ENCODE measurements at regions not wholly inside any gene's neighbourhood (a gene's known extent, or its start where the extent isn't known, plus 50 kb on each side); places are given as distances from the start of the nearest gene placed in this dataset.
"Not testable (repeated sequence)": the region's sequence is repeated elsewhere in the genome, so short reads cannot be mapped to it uniquely, and the experiment has no call there.

DNA sequence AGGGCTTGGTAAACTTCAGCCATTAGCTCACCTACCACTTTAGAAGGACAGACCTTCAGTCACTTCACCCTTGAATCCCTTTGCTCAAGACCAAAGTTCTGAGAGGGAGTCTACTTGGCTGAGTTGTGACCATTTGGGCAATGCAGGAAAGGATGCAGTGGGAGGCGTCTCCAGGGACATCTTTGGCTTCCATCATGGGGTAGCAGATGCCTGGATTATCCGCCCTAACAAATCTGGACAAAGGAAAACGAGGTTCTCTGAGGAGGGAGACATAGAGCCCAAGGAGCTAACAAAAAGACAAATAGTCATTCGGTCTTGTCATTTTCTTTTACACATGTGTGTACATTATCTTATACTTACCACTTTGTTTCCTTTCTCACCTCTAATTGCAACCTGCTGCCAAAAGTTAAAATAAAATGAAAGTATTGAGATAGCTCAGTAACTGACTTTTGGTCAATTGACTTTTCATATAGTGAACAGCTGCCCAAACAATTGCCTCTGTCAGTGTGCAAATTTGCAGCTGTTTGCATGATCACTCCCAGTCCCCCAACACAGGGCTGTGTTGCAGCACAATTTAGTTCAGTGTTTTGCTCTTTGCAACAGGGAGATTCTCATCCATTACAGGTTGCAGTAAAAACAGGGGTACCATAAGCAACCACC is 108.9 kb upstream of the EEF2KMT start:
- TF ChIP-seq CTCF (conservative IDR thresholded peaks at IDR 0.05; ENCODE audit: low read depth) = no peak
- ChIA-PET CTCF (no interaction called here), POLR2A (ENCODE audit: low non-redundant PET) (no interaction called here)
- H3K27ac ChIP-seq = no peak overlapping the region
- DNase-seq (ENCODE audit: low spot score) = no peak

DNA sequence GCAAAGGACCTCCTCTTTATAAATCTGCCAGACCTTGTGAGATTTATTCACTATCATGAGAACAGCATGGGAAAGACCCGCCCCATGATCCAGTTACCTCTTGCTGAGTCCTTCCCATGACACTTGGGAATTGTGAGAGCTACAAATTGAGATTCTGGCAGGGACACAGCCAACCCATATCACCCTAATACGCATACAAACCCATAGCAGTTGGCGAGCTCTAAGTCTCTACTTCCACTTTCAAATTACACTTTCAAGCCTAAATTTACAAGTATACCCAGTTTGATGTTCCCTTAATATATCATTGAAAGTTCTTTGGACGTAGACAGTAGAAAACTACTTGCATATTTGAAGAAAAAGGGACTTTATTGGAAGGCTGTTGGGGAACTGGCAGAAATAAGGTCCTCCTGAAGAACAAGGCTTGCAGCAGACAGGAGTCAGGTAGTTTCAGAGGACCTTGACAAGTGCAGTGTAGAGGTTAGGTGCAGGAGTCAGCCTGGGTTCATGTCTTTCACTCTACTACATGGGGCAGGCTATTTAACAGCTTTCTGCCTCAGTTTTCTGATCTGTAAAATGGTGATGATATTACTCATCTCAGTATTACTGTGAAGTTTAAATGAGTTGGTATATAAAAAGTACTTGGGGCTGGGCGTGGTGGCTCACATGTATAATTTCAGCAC is 107.9 kb upstream of the EEF2KMT start:
- TF ChIP-seq CTCF (conservative IDR thresholded peaks at IDR 0.05; ENCODE audit: low read depth) = no peak
- CTCF ChIA-PET = no interaction called here
- POLR2A ChIA-PET (ENCODE audit: low non-redundant PET) = no interaction called here
- DNase-seq (ENCODE audit: low spot score) = no peak
- H3K27ac ChIP-seq = no peak overlapping the region

- CTCF ChIA-PET; POLR2A ChIA-PET (ENCODE audit: low non-redundant PET); H3K27ac ChIP-seq; DNase-seq (ENCODE audit: low spot score): not testable (repeated sequence)
Observed at GRCh38 chr16:5203675-5204074, 106.1 kb upstream of the EEF2KMT start.

GRCh38 chr16:5200123-5200522 is 102.5 kb upstream of the EEF2KMT start:
- TF ChIP-seq CTCF (conservative IDR thresholded peaks at IDR 0.05; ENCODE audit: low read depth) = no peak
- CTCF ChIA-PET = no interaction called here
- DNase-seq (ENCODE audit: low spot score) = no peak
- POLR2A ChIA-PET (ENCODE audit: low non-redundant PET) = no interaction called here
- H3K27ac ChIP-seq = no peak overlapping the region

DNA sequence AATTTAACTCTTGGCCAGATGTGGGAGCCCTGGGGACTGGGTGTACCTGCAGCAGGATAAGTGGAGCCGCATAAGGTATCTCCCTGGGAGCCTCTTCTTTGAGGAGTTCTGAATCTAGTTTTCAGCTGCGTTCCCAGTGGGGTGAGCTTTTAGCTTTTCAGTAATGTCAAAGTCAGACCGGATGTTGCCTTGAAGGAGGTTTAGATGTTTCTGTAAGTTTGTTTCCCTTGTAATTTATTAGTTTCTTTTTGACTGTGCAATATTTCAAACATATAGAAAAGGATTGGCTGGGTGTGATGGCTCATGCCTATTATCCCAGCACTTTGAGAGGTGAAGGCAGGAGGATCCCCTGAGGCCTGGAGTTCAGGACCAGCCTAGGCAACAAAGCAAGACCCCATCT is 98.6 kb upstream of the EEF2KMT start:
- no peak overlapping the region for H3K27ac ChIP-seq
- CTCF ChIA-PET = no interaction called here
- no peak for TF ChIP-seq CTCF (conservative IDR thresholded peaks at IDR 0.05; ENCODE audit: low read depth)
- DNase-seq (ENCODE audit: low spot score) = no peak
- POLR2A ChIA-PET (ENCODE audit: low non-redundant PET) = no interaction called here

DNA sequence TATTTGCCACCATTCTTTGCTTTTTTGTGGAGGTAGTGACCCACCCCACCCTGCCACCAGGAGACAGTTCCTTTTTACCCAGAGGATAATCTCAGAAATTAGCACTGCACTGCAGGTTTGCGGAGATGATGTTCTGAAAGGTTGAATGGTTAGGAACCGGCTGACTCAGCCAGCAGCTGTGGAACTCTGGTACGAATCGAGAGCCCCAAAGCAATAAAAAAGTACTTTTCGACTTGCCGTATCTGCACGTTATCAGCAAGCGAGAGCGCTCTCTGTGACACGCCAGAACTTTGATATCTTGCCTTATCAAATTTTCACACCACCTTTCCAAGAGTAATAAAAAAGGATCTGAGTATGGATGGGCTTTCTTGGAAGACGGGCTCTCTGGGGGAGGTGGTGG is 96.3 kb upstream of the EEF2KMT start:
- H3K27ac ChIP-seq = no peak overlapping the region
- ChIA-PET POLR2A (ENCODE audit: low non-redundant PET) (no interaction called here), CTCF (interaction anchor here (0.6 kb wide), 1 partner anchor 36 kb away, joined by 3 read pairs; no protein-coding TSS in a partner anchor)
- DNase-seq (ENCODE audit: low spot score) = no peak
- no peak for TF ChIP-seq CTCF (conservative IDR thresholded peaks at IDR 0.05; ENCODE audit: low read depth)

DNA sequence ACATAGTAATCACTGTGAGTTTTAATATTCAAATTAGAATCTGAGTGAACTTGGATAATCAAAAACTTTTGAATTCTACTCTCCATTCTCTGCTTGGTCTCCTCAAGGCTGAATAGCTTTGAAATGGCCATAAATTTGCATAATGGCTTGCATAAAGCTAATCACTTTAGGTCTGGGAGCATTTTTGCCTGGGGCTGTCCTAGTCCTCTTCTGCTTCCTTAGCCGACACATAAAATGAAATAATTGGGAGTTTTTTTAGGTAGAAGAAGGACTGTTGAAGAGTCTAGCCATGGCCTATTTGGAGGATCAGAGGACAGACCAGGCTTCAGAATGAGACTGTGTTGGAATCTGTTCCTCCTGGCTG is 91.4 kb upstream of the EEF2KMT start:
- TF ChIP-seq CTCF (conservative IDR thresholded peaks at IDR 0.05; ENCODE audit: low read depth) = no peak
- DNase-seq (ENCODE audit: low spot score) = no peak
- no peak overlapping the region for H3K27ac ChIP-seq
- ChIA-PET POLR2A (ENCODE audit: low non-redundant PET) (no interaction called here), CTCF (no interaction called here)

Data from RWPE1 (cell line).